H9 (cell line): ENCODE measurements at regions not wholly inside any gene's neighbourhood (a gene's known extent, or its start where the extent isn't known, plus 50 kb on each side); places are given as distances from the start of the nearest gene placed in this dataset.

ENCODE experiments used
- DNase-seq: peaks from one replicate; pipeline ENCODE4 v3.0.0-alpha.2; 2017
- H2AFZ ChIP-seq: one replicate; pipeline ENCODE4 v1.6.1; 2013; ENCODE audit warnings: mild to moderate bottlenecking, low read length, control low read depth, moderate library complexity
- H2AK5ac ChIP-seq: 2 replicates; pipeline ENCODE4 v1.6.1; 2013; ENCODE audit warnings: low read length, control low read depth, mixed read lengths; ENCODE audit not compliant: insufficient read length
- H2BK120ac ChIP-seq: one replicate; pipeline ENCODE4 v1.6.1; 2013; ENCODE audit warnings: low read depth, mild to moderate bottlenecking, low read length, control low read depth, inconsistent platforms; ENCODE audit not compliant: poor library complexity, severe bottlenecking
- H2BK12ac ChIP-seq: 2 replicates; pipeline ENCODE4 v1.6.1; 2013; ENCODE audit warnings: low read length, control low read depth, mixed read lengths, low read depth; ENCODE audit not compliant: insufficient read length
- H2BK15ac ChIP-seq: 2 replicates; pipeline ENCODE4 v1.6.1; 2013; ENCODE audit warnings: low read depth, low read length, control low read depth
- H2BK20ac ChIP-seq: one replicate; pipeline ENCODE4 v1.6.1; 2013; ENCODE audit warnings: low read depth, mild to moderate bottlenecking, low read length, control low read depth, inconsistent platforms; ENCODE audit not compliant: poor library complexity, severe bottlenecking
- H2BK5ac ChIP-seq: 2 replicates; pipeline ENCODE4 v1.6.1; 2013; ENCODE audit warnings: low read length, control low read depth, mixed read lengths; ENCODE audit not compliant: insufficient read length
- H3K14ac ChIP-seq: 2 replicates; pipeline ENCODE4 v1.6.1; 2013; ENCODE audit warnings: low read length, control low read depth; ENCODE audit not compliant: insufficient read depth
- H3K18ac ChIP-seq: 2 replicates; pipeline ENCODE4 v1.6.1; 2013; ENCODE audit warnings: low read depth, mild to moderate bottlenecking, mixed read lengths, low read length, control low read depth; ENCODE audit not compliant: insufficient read length
- H3K23ac ChIP-seq: 2 replicates; pipeline ENCODE4 v1.6.1; 2013; ENCODE audit warnings: low read length, control low read depth, mixed read lengths, low read depth; ENCODE audit not compliant: insufficient read length
- H3K23me2 ChIP-seq: 2 replicates; pipeline ENCODE4 v1.6.1; 2013; ENCODE audit warnings: low read depth, mild to moderate bottlenecking, mixed read lengths, low read length, control low read depth; ENCODE audit not compliant: insufficient read length, poor library complexity, severe bottlenecking
- H3K27ac ChIP-seq: 2 replicates; pipeline ENCODE4 v1.5.1; 2013; ENCODE audit warnings: low read length, control low read depth, mixed read lengths, low read depth; ENCODE audit not compliant: insufficient read length
- H3K27me3 ChIP-seq: 2 replicates; pipeline ENCODE4 v1.6.1; 2013; ENCODE audit warnings: low read length, control low read depth, inconsistent platforms; ENCODE audit not compliant: insufficient read depth
- H3K4ac ChIP-seq: 2 replicates; pipeline ENCODE4 v1.6.1; 2013; ENCODE audit warnings: low read depth, mild to moderate bottlenecking, control low read depth, inconsistent platforms, low read length, moderate library complexity
- H3K4me1 ChIP-seq: 2 replicates; pipeline ENCODE4 v1.6.1; 2013; ENCODE audit warnings: low read length, control low read depth, inconsistent platforms; ENCODE audit not compliant: insufficient read depth
- H3K4me2 ChIP-seq: 2 replicates; pipeline ENCODE4 v1.6.1; 2013; ENCODE audit warnings: low read length, control low read depth, mixed read lengths; ENCODE audit not compliant: insufficient read length, insufficient read depth
- H3K56ac ChIP-seq: 2 replicates; pipeline ENCODE4 v1.6.1; 2013; ENCODE audit warnings: low read depth, mild to moderate bottlenecking, mixed read lengths, low read length, control low read depth; ENCODE audit not compliant: insufficient read length
- H3K79me1 ChIP-seq: 2 replicates; pipeline ENCODE4 v1.6.1; 2013; ENCODE audit warnings: low read depth, mild to moderate bottlenecking, moderate library complexity, low read length, control low read depth, inconsistent platforms; ENCODE audit not compliant: insufficient read depth, poor library complexity, severe bottlenecking
- H3K79me2 ChIP-seq: 2 replicates; pipeline ENCODE4 v1.6.1; 2013; ENCODE audit warnings: low read length, control low read depth, inconsistent platforms; ENCODE audit not compliant: insufficient read depth
- H3K9ac ChIP-seq: 2 replicates; pipeline ENCODE4 v1.6.1; 2013; ENCODE audit warnings: low read length, control low read depth, mixed read lengths; ENCODE audit not compliant: insufficient read length; ENCODE audit errors: extremely low read depth
- H3K9me3 ChIP-seq: one replicate; pipeline ENCODE4 v1.6.1; 2013; ENCODE audit warnings: low read depth, low read length, inconsistent platforms; ENCODE audit not compliant: control insufficient read depth
- H3T11ph ChIP-seq: one replicate; pipeline ENCODE4 v1.6.1; 2013; ENCODE audit warnings: mild to moderate bottlenecking, low read length, control low read depth, inconsistent platforms
- H4K20me1 ChIP-seq: one replicate; pipeline ENCODE4 v1.6.1; 2013; ENCODE audit not compliant: control insufficient read depth, insufficient read length, insufficient read depth
- H4K5ac ChIP-seq: 2 replicates; pipeline ENCODE4 v1.6.1; 2013; ENCODE audit warnings: low read depth, mild to moderate bottlenecking, mixed read lengths, low read length, control low read depth; ENCODE audit not compliant: insufficient read length
- H4K8ac ChIP-seq: replicated peaks from 2 replicates; pipeline ENCODE4 v1.6.1; 2013; ENCODE audit warnings: low read length, control low read depth, mixed read lengths, low read depth; ENCODE audit not compliant: insufficient read length
- H4K91ac ChIP-seq: 2 replicates; pipeline ENCODE4 v1.6.1; 2013; ENCODE audit warnings: low read depth, mild to moderate bottlenecking, moderate library complexity, mixed read lengths, low read length, control low read depth; ENCODE audit not compliant: insufficient read length
- H3K27ac Mint-ChIP-seq, 3 experiments: 2 replicates in 2 of 3; 3 replicates in 1 of 3; pipeline ENCODE4 v1.8.0; 2020 to 2021; ENCODE audit warnings: mixed read lengths in 3 of 3, mild to moderate bottlenecking in 1 of 3, moderate library complexity in 1 of 3
- H3K27me3 Mint-ChIP-seq: 2 replicates; pipeline ENCODE4 v1.8.0; 2021; ENCODE audit warnings: low read depth, mild to moderate bottlenecking, moderate library complexity, mixed read lengths
- H3K36me3 Mint-ChIP-seq, 3 experiments: 2 replicates in 2 of 3; 3 replicates in 1 of 3; pipeline ENCODE4 v1.8.0; 2020 to 2021; ENCODE audit warnings: low read depth in 3 of 3, mixed read lengths in 3 of 3; ENCODE audit not compliant: insufficient read depth in 1 of 3
- H3K4me1 Mint-ChIP-seq, 2 experiments: 2 replicates each; pipeline ENCODE4 v1.8.0; 2020; ENCODE audit warnings: mixed read lengths in 2 of 2
- H3K4me3 Mint-ChIP-seq, 2 experiments: 2 replicates in 1 of 2; 3 replicates in 1 of 2; pipeline ENCODE4 v1.8.0; 2020 to 2021; ENCODE audit warnings: mild to moderate bottlenecking in 2 of 2, mixed read lengths in 2 of 2, moderate library complexity in 1 of 2
- H3K9me3 Mint-ChIP-seq, 2 experiments: 2 replicates in 1 of 2; 3 replicates in 1 of 2; pipeline ENCODE4 v1.8.0; 2020; ENCODE audit warnings: mild to moderate bottlenecking in 2 of 2, mixed read lengths in 2 of 2, moderate library complexity in 1 of 2
- WGBS: extraction: QIAGEN DNeasy Blood & Tissue Kit; methylation state at CpG from one replicate; pipeline ENCODE4 v1.1.7; 2013; ENCODE audit warnings: missing lambda C conversion rate, low lambda C conversion rate, mixed read lengths; ENCODE audit not compliant: insufficient read length; ENCODE audit errors: extremely low coverage; 5-methylcytosine and 5-hydroxymethylcytosine counted together
- TF ChIP-seq, protein P1 (sequence below): fragments of 200-600 bp; sonication (generic); conservative IDR thresholded peaks from 3 replicates; pipeline ENCODE4 v1.8.0; 2021; ENCODE audit warnings: antibody characterized with exemption, mild to moderate bottlenecking

DNA sequence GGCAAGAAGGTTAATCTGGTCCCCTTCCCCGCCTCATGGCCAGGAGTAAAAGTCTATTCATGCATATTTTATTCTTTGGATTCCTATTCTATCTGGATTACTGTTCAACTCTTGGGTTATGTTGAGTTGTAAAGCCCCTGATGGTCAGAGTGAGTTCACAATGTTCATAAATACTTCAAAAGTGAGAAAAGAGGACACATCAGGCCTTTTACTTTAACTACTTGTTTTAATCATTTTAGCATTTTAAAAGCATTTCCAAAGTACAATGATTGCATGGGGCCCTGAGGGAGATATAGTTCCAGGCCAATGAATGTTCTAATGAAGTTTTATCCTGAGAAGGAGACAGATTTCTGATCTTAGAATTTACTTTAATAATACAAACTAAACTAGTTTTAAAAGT lies 93.9 kb downstream of the BOD1 start:
- H3K79me1 ChIP-seq, result no peaks in the 10 kb centered on the region
- H3K27me3 ChIP-seq, result no peaks in the 10 kb centered on the region
- no peak overlapping the region for H2AFZ ChIP-seq
- H3K18ac ChIP-seq, result no peak overlapping the region
- H3K14ac ChIP-seq, result no peak overlapping the region
- Mint-ChIP-seq H3K4me3 (no peak overlapping the region), H3K27ac (no peak overlapping the region), H3K4me1 (peaks cover 10 to 18% of the 10 kb centered on the region in 2 experiments), H3K27me3 (no peaks in the 10 kb centered on the region), H3K36me3 (peaks cover 3 to 22% (median 8%) of the 10 kb centered on the region in 3 experiments; a peak in 5 of 7 replicates), H3K9me3 (peaks cover 27% of the 10 kb centered on the region in 2 experiments)
- no peak overlapping the region for H2BK20ac ChIP-seq
- no peaks in the 10 kb centered on the region for H3K9me3 ChIP-seq
- no peak overlapping the region for H4K91ac ChIP-seq
- H3K4ac ChIP-seq, result no peak overlapping the region
- no peak overlapping the region for H3K9ac ChIP-seq
- H3T11ph ChIP-seq, result no peak overlapping the region
- H2BK120ac ChIP-seq, result no peak overlapping the region
- no peak overlapping the region for H4K8ac ChIP-seq
- H3K79me2 ChIP-seq, result no peaks in the 10 kb centered on the region
- no peak overlapping the region for H3K4me2 ChIP-seq
- H4K20me1 ChIP-seq, result no peaks in the 10 kb centered on the region
- H2BK15ac ChIP-seq, result no peak overlapping the region
- H2BK12ac ChIP-seq, result no peak overlapping the region
- H2AK5ac ChIP-seq, result no peak overlapping the region
- H3K56ac ChIP-seq, result no peak overlapping the region
- no CpG with 5 or more reads among the region's 1 CpG for WGBS
- TF ChIP-seq, protein P1, sequence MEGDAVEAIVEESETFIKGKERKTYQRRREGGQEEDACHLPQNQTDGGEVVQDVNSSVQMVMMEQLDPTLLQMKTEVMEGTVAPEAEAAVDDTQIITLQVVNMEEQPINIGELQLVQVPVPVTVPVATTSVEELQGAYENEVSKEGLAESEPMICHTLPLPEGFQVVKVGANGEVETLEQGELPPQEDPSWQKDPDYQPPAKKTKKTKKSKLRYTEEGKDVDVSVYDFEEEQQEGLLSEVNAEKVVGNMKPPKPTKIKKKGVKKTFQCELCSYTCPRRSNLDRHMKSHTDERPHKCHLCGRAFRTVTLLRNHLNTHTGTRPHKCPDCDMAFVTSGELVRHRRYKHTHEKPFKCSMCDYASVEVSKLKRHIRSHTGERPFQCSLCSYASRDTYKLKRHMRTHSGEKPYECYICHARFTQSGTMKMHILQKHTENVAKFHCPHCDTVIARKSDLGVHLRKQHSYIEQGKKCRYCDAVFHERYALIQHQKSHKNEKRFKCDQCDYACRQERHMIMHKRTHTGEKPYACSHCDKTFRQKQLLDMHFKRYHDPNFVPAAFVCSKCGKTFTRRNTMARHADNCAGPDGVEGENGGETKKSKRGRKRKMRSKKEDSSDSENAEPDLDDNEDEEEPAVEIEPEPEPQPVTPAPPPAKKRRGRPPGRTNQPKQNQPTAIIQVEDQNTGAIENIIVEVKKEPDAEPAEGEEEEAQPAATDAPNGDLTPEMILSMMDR, result no peak
- H4K5ac ChIP-seq, result no peak overlapping the region
- H3K23me2 ChIP-seq, result no peaks in the 10 kb centered on the region
- no peak overlapping the region for H3K23ac ChIP-seq
- no peaks in the 10 kb centered on the region; the same call in 1 of the 2 replicates for H3K4me1 ChIP-seq
- DNase-seq, result no peak
- no peak overlapping the region for H3K27ac ChIP-seq
- no peak overlapping the region for H2BK5ac ChIP-seq
